Right renal cortex interstitium (tissue), 3 donors: ENCODE measurements at regions not wholly inside any gene's neighbourhood (a gene's known extent, or its start where the extent isn't known, plus 50 kb on each side); places are given as distances from the start of the nearest gene placed in this dataset.
"Not testable (repeated sequence)": the region's sequence is repeated elsewhere in the genome, so short reads cannot be mapped to it uniquely, and the experiment has no call there.

Experiments used
- DNase-seq, 3 donors: peaks; one replicate each; pipeline ENCODE4 v3.0.0-alpha.2; 2013; ENCODE audit warnings: low read depth in 3 of 3, low spot score in 2 of 3

DNA sequence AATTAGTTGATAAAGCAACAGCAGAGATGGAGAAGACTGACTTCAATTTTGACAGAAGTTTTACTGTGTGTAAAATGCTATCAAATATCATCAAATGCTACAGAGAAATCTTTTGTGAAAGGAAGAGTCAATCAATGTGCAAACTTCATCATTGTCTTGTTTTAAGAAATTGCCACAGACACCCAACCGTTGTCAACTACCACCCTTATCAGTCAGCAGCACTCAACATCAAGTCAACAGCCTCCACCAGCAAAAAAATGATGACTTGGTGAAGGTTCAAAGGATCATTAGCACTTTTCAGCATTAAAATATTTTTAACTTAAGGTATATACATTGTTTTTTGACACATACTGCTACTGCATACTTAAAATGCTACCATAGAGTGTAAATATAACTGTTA is 888.8 kb downstream of the CDH18 start:
- DNase-seq = no peak

- DNase-seq = no peak
Measured at GRCh38 chr5:19104948-19105347, 883.1 kb downstream of the CDH18 start.

- DNase-seq = no peak
Measured at GRCh38 chr5:19122923-19123322, 865.1 kb downstream of the CDH18 start.

- DNase-seq = no peak
Measured at GRCh38 chr5:19125956-19126713, 861.9 kb downstream of the CDH18 start.

DNA sequence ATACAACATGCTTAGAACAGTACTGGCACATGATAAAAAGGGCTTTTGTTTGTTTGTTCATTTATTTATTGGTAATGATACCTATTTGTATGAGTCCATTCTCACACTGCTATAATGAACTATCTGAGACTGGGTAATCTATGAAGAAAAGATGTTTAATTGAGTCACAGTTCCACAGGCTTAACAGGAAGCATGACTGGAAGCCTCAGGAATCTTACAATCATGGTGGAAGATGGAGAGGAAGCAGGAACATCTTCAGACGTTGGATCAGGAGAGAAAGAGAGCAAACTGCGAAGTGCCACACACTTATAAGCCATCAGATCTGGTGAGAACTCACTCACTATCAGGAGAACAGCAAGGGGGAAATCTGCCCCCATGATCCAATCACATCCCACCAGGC is 847.7 kb downstream of the CDH18 start:
- DNase-seq = no peak

- DNase-seq = not testable (repeated sequence)
Measured at GRCh38 chr5:19141937-19142524, 846.0 kb downstream of the CDH18 start.

GRCh38 chr5:19142713-19143414 is 845.1 kb downstream of the CDH18 start:
- DNase-seq = not testable (repeated sequence)

DNA sequence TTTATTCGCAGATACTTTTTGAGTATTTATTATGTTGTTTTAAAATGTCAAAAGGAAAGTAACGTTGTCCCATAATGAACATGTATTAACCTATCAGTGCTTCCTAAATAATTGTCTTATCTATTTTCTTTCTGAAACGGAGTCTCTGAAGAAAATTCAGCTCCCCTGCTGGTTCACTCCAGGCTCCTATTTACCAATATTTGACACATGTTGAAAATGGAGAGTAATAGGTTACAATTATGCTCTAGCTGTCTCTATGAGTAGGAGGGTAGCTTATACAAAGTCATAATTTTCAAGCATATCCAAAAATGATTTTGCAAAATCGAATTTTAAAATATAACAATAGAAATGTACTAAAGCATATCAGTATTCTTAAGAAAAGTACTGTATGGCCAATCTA is 844.1 kb downstream of the CDH18 start:
- DNase-seq = no peak

DNA sequence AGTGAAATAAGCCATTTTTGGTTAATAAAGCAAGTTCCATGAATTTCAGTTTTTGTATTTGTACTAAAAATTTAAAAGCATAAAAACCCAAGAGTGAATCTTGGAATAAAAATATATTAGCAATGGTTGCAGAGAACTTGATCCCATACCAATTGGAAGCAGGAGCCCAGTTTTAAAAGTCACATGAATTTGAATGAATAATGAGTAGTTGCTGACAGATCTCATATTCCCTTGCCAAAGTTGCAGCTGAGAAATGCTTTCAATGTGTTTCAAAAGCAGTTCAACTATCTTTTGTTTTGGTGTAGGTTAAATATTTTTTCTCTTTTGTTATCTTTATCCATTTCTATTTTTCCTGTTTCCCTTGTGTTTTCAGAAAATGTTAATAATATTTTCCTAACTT is 818.6 kb downstream of the CDH18 start:
- no peak for DNase-seq

- DNase-seq = no peak
Measured at GRCh38 chr5:19172926-19173470, 815.0 kb downstream of the CDH18 start.

DNA sequence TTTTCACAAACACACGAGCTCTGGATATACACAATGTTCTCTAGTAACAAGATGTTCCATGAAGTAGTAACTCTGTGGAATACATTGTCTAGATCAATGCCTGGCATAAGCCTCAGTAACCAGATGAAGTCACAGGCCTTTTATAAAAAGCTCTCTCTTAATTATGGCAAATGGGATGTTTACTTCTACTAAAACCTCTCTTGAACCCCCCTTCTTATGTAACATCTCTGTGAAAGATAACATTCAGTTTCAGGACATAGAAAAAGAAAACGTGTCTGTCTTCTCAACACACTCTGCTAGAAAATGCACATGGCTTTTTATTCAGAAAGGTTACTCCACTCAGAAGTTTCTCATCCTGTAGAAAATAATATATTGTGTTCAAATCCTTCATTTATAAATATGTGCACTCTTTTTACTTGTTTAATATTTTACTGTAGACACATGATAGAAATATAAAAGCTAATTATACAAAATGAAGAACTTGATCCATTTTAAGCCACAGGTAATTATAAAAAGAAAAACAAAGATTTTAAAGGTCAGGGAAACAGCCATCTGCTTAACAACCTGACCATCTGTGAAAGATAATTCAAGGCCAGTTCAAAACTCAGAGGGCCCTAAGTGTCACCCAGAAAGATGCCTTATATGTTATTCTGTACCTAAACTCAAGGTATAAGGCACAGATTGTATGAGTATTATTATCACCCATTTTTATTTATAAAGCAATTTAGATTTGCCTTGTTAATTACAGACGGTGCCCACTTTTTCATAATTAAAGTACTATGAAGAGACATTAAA is 812.0 kb downstream of the CDH18 start:
- no peak for DNase-seq

DNA sequence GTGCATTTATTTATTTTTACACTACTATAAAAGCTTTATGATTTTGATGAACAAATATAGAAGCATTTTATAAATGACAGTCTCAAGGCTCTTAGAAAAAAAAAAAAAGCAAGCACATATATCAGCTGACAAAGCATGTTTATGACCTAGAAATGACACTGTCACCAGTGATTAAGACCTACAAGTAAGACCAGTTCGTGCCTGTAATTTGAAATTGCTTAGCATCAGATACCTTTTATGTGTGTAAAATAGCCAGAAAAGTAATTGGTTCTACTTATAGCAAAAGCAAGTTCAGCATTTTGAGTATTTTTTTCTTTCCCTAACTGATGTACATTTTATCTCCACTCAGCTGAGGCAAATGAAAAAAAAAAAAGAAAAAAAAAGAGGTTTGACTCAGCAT is 808.4 kb downstream of the CDH18 start:
- no peak for DNase-seq

GRCh38 chr5:19189176-19189575 is 798.8 kb downstream of the CDH18 start:
- DNase-seq = no peak

DNA sequence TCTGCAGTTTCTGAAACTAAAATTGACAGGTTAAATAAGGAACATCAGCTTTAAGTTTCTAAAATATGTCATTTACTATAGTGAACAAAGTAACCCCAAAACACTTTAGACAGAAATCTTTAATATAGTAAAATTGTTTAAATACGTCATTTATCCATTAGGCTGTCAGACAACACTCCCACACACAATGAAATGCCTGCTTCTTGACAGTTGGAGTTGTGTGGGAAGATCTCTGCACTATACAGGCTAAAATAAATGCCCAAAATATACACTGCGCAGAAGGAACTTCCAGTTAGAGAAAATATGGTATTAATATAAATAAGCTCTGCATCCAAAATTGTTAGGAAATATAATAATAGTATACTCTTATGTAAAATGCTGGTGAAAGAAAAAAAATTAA is 794.4 kb downstream of the CDH18 start:
- DNase-seq = no peak

- DNase-seq = no peak
Measured at GRCh38 chr5:19196631-19197030, 791.4 kb downstream of the CDH18 start.

DNA sequence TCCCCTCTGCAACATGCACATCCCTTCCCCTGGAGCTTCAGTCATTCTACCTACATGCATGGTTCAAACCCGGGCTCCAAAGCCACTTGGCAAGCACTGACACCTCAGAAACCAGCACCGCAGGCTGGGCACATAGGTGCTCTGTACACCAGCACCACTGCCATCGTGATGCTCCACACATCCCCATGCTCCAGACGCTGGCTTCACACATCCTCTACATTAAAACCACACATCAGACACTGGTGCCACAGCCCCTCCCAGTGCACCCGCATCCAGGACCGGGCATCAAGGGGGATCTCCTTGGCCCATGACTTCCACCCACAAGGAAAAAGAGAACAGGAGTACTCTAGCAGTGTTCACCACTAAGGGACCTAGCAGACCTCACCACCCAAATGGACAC is 787.7 kb downstream of the CDH18 start:
- no peak for DNase-seq

DNA sequence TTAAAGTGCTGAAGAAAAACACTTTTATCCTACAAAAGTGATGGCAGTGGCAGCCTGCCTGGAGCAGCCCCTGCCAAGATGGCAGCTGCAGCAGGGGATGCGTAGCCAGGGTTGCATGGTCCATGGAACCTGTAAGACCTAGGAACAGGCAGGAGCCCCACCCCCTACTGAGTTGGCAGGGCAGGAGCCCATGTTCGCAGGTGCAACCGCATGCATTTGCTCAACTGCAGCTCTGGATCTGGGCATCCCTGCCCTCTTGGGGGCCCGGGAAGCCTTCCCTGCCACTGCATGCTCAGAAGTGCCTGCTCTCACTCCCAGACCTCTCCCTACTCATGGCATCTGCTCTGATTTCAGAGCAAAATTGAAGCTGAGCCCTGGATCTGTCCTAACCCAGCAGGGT is 779.6 kb downstream of the CDH18 start:
- no peak for DNase-seq

DNA sequence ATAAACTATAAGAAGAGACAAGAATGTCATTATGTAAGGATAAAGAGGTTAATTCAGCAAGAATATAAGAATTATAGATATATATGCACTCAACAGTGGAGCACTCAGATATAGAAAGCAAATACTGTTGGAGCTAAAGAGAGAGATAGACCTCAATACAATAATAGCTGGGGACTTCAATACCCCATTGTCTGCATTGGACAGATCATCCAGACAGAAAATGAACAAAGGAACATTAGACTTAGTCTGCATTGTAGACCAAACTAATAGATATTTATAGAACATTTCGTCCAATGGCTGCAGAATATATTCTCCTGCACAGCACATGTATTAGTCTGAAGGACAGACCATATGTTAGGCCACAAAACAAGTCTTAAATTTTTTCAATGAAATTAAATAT is 777.1 kb downstream of the CDH18 start:
- DNase-seq = no peak

GRCh38 chr5:19229179-19229835 is 758.7 kb downstream of the CDH18 start:
- DNase-seq = no peak

DNA sequence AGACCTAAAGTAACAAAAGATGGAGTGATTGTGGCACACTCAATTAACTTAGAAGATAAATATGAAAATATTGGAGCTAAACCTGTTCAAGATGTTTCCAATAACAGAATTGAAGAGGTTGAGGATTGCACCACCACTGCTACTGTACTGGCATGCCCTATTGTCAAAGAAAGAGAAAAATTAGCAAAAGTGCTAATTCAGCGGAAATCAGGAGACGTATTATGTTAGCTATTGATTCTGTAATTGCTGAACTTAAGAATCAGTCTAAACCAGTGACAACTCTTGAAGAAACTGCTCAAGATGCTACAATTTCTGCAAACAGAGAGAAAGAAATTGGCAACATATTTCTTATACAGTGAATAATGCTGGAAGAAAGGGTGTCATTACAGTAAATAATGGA is 754.4 kb downstream of the CDH18 start:
- no peak for DNase-seq
